GM12892 (cell line): ENCODE measurements at regions not wholly inside any gene's neighbourhood (a gene's known extent, or its start where the extent isn't known, plus 50 kb on each side); places are given as distances from the start of the nearest gene placed in this dataset.

Experiments
- POLR2A ChIP-seq: IDR thresholded peaks from 2 replicates; pipeline ENCODE4 v1.6.1; 2011; ENCODE audit warnings: low read depth, low read length, control low read depth
- POLR2AphosphoS5 ChIP-seq: IDR thresholded peaks from 2 replicates; pipeline ENCODE4 v1.6.1; 2011; ENCODE audit warnings: low read depth, low read length, control low read depth
- TAF1 ChIP-seq: IDR thresholded peaks from 2 replicates; pipeline ENCODE4 v1.6.1; 2011; ENCODE audit warnings: low read depth, mild to moderate bottlenecking, control low read depth, low read length, borderline replicate concordance

DNA sequence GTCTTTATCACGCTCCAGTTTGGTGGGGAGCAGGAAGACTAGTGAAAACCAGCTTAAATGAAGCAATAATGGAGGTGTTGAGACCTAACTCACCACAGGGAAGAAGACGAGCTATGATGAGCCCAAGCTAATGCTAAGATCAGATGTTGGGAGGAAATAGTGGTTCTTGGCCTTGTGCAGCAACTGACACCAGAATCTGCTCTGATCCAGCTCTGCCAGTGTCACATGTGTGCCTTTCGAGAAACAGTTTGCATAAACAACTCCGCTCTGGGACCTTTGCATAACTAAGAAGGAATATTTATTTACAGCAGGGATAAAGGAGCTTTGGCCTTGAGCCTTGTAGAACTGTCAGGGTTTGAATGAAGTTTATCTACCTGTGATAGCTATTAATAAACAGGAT, 369.4 kb upstream of the CCDC196 start:
- no peak for TF ChIP-seq POLR2A
- TF ChIP-seq POLR2AphosphoS5: no peak
- TF ChIP-seq TAF1: no peak
